Superior temporal gyrus (tissue), 1 donor: ENCODE measurements at regions not wholly inside any gene's neighbourhood (a gene's known extent, or its start where the extent isn't known, plus 50 kb on each side); places are given as distances from the start of the nearest gene placed in this dataset.
"Not testable (repeated sequence)": the region's sequence is repeated elsewhere in the genome, so short reads cannot be mapped to it uniquely, and the experiment has no call there.

Experiments used
- DNase-seq: peaks from one replicate; pipeline ENCODE4 v3.0.0-alpha.2; 2016; ENCODE audit errors: extremely low spot score

GRCh38 chr18:45342166-45342565, 273.1 kb upstream of the SLC14A2 start:
- no peak for DNase-seq

- DNase-seq, result no peak
These were observed 272.6 kb upstream of the SLC14A2 start for GRCh38 chr18:45342653-45343052.

GRCh38 chr18:45343365-45343764, 271.9 kb upstream of the SLC14A2 start:
- no peak for DNase-seq

- DNase-seq, result not testable (repeated sequence)
These were observed 270.6 kb upstream of the SLC14A2 start for GRCh38 chr18:45344680-45345079.

GRCh38 chr18:45349019-45349418, 266.3 kb upstream of the SLC14A2 start:
- DNase-seq, result no peak

GRCh38 chr18:45349467-45349866, 265.8 kb upstream of the SLC14A2 start:
- no peak for DNase-seq

- DNase-seq, result no peak
These were observed 264.7 kb upstream of the SLC14A2 start for GRCh38 chr18:45350404-45351156.

- no peak for DNase-seq
These were observed 262.4 kb upstream of the SLC14A2 start for GRCh38 chr18:45352874-45353273.

GRCh38 chr18:45353530-45353929, 261.7 kb upstream of the SLC14A2 start:
- DNase-seq, result no peak

GRCh38 chr18:45355944-45356520, 259.2 kb upstream of the SLC14A2 start:
- DNase-seq, result no peak

GRCh38 chr18:45357686-45358470, 257.4 kb upstream of the SLC14A2 start:
- DNase-seq, result no peak

- no peak for DNase-seq
These were observed 255.8 kb upstream of the SLC14A2 start for GRCh38 chr18:45359275-45360009.

- DNase-seq, result no peak
These were observed 254.0 kb upstream of the SLC14A2 start for GRCh38 chr18:45361125-45361851.

- no peak for DNase-seq
These were observed 252.1 kb upstream of the SLC14A2 start for GRCh38 chr18:45363196-45363595.

GRCh38 chr18:45365835-45366234, 249.4 kb upstream of the SLC14A2 start:
- no peak for DNase-seq

GRCh38 chr18:45370255-45371010, 244.8 kb upstream of the SLC14A2 start:
- DNase-seq, result no peak

- no peak for DNase-seq
These were observed 241.9 kb upstream of the SLC14A2 start for GRCh38 chr18:45373286-45373880.

- no peak for DNase-seq
These were observed 241.0 kb upstream of the SLC14A2 start for GRCh38 chr18:45374236-45374635.

- DNase-seq, result no peak
These were observed 240.2 kb upstream of the SLC14A2 start for GRCh38 chr18:45374878-45375630.

GRCh38 chr18:45376193-45376592, 239.1 kb upstream of the SLC14A2 start:
- no peak for DNase-seq
